BE2C (cell line): ENCODE measurements at regions not wholly inside any gene's neighbourhood (a gene's known extent, or its start where the extent isn't known, plus 50 kb on each side); places are given as distances from the start of the nearest gene placed in this dataset.

Experiments used
- DNase-seq: peaks from one replicate; pipeline ENCODE4 v3.0.0-alpha.2; 2020
- H3K27me3 ChIP-seq: fragments of 250-450 bp; sonication (Bioruptor Pico); 2 replicates; pipeline ENCODE4 v1.5.1; 2020; ENCODE audit warnings: mild to moderate bottlenecking
- H3K36me3 ChIP-seq: fragments of 250-450 bp; sonication (Bioruptor Pico); 2 replicates; pipeline ENCODE4 v1.5.1; 2020; ENCODE audit warnings: mild to moderate bottlenecking
- H3K4me1 ChIP-seq: fragments of 250-450 bp; sonication (Bioruptor Pico); 2 replicates; pipeline ENCODE4 v1.5.1; 2020
- H3K4me3 ChIP-seq: 2 replicates; pipeline ENCODE4 v1.5.1; 2011; ENCODE audit warnings: low read depth, low read length
- H3K9me3 ChIP-seq: fragments of 250-450 bp; sonication (Bioruptor Pico); 2 replicates; pipeline ENCODE4 v1.5.1; 2020
- TF ChIP-seq, protein P1 (sequence below): IDR thresholded peaks from 2 replicates; pipeline ENCODE4 v1.5.1; 2012; ENCODE audit warnings: mild to moderate bottlenecking, low read depth, low read length

- TF ChIP-seq, protein P1, sequence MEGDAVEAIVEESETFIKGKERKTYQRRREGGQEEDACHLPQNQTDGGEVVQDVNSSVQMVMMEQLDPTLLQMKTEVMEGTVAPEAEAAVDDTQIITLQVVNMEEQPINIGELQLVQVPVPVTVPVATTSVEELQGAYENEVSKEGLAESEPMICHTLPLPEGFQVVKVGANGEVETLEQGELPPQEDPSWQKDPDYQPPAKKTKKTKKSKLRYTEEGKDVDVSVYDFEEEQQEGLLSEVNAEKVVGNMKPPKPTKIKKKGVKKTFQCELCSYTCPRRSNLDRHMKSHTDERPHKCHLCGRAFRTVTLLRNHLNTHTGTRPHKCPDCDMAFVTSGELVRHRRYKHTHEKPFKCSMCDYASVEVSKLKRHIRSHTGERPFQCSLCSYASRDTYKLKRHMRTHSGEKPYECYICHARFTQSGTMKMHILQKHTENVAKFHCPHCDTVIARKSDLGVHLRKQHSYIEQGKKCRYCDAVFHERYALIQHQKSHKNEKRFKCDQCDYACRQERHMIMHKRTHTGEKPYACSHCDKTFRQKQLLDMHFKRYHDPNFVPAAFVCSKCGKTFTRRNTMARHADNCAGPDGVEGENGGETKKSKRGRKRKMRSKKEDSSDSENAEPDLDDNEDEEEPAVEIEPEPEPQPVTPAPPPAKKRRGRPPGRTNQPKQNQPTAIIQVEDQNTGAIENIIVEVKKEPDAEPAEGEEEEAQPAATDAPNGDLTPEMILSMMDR: no peak
- Histone ChIP-seq H3K4me3 (no peak overlapping the region), H3K9me3 (no peaks in the 10 kb centered on the region), H3K4me1 (no peaks in the 10 kb centered on the region), H3K36me3 (no peaks in the 10 kb centered on the region), H3K27me3 (no peaks in the 10 kb centered on the region)
- no peak for DNase-seq
Observed at GRCh38 chr22:34946339-34946985, 119.5 kb upstream of the ISX start.

GRCh38 chr22:34950489-34950888 lies 115.5 kb upstream of the ISX start:
- no peak for DNase-seq
- TF ChIP-seq, protein P1: no peak
- no peaks in the 10 kb centered on the region for H3K4me1 ChIP-seq

GRCh38 chr22:34951212-34951611 lies 114.7 kb upstream of the ISX start:
- no peak for DNase-seq
- Histone ChIP-seq H3K27me3 (no peaks in the 10 kb centered on the region), H3K36me3 (no peaks in the 10 kb centered on the region), H3K4me1 (no peaks in the 10 kb centered on the region), H3K4me3 (no peak overlapping the region), H3K9me3 (no peaks in the 10 kb centered on the region)
- TF ChIP-seq, protein P1: no peak

More at GRCh38 chr22:34950489-34950888, 115.5 kb upstream of the ISX start:
- Histone ChIP-seq H3K4me3 (no peak overlapping the region), H3K9me3 (no peaks in the 10 kb centered on the region), H3K36me3 (no peaks in the 10 kb centered on the region), H3K27me3 (no peaks in the 10 kb centered on the region)

GRCh38 chr22:34960005-34960404 lies 106.0 kb upstream of the ISX start:
- no peaks in the 10 kb centered on the region for H3K27me3 ChIP-seq
- H3K4me1 ChIP-seq: no peaks in the 10 kb centered on the region
- H3K9me3 ChIP-seq: no peaks in the 10 kb centered on the region
- no peak for DNase-seq
- TF ChIP-seq, protein P1: no peak
- no peak overlapping the region for H3K4me3 ChIP-seq
- no peaks in the 10 kb centered on the region for H3K36me3 ChIP-seq

DNA sequence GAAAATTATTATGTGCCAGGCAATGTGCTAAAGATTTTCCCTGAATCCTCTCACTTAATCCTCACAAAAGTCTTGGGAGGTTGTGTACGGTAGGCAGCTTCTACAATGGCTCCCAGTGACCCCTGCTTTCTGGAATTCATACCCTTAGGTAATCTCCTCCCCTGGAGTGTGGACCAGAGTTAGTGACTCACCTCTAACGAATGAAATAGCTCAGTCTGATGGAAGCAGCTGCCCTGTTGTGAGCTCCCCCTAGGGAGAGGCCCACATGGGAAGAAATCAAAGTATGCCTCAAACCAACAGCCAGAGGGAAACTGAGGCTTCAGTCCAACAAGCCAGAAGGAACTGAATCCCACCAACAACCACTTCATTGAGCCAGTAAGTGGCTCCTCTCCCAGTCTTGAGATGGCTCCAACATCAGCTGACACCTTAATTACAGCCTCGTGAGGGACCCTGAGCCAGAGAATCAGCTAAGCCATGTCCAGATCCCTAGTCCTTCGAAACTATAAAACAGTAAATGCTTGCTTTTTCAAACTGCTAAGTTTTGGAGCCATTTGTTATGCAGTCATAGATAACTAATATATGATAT lies 98.9 kb upstream of the ISX start:
- no peaks in the 10 kb centered on the region for H3K27me3 ChIP-seq
- H3K4me1 ChIP-seq: no peaks in the 10 kb centered on the region
- H3K4me3 ChIP-seq: no peak overlapping the region
- H3K9me3 ChIP-seq: no peaks in the 10 kb centered on the region
- H3K36me3 ChIP-seq: no peaks in the 10 kb centered on the region
- DNase-seq: no peak
- TF ChIP-seq, protein P1: no peak
